Ascending aorta (tissue), 2 donors: ENCODE measurements at regions not wholly inside any gene's neighbourhood (a gene's known extent, or its start where the extent isn't known, plus 50 kb on each side); places are given as distances from the start of the nearest gene placed in this dataset.
A peak's percentile ranks its signal among the peaks of the same experiment; 100 is the strongest.

Source experiments
- DNase-seq, 2 donors: peaks; one replicate each; pipeline ENCODE4 v3.0.0-alpha.2; 2019; ENCODE audit warnings: low spot score in 2 of 2
- H3K27ac ChIP-seq, 2 donors: fragments of 200-600 bp; sonication (generic); one replicate each; pipeline ENCODE4 v1.5.1; 2016 to 2017; ENCODE audit warnings: mild to moderate bottlenecking in 1 of 2
- H3K27me3 ChIP-seq: fragments of 200-600 bp; sonication (generic); one replicate; pipeline ENCODE4 v1.5.1; 2017
- H3K36me3 ChIP-seq, 2 donors: fragments of 200-600 bp; sonication (generic); one replicate each; pipeline ENCODE4 v1.5.1; 2016
- H3K4me1 ChIP-seq, 2 donors: fragments of 200-600 bp; sonication (generic); one replicate each; pipeline ENCODE4 v1.5.1; 2016 to 2017; ENCODE audit warnings: mild to moderate bottlenecking in 1 of 2
- H3K4me3 ChIP-seq, 2 donors: fragments of 200-600 bp; sonication (generic); one replicate each; pipeline ENCODE4 v1.5.1; 2016 to 2017; ENCODE audit warnings: mild to moderate bottlenecking in 1 of 2
- H3K9me3 ChIP-seq, 2 donors: fragments of 200-600 bp; sonication (generic); one replicate each; pipeline ENCODE4 v1.5.1; 2016
- intact Hi-C: fragments of 100-400 bp; cut with DNase I; formaldehyde crosslinking; loops from one replicate; pipeline ENCODE4 v1.15.1; 2023
- TF ChIP-seq, protein P1 (sequence below), 3 experiments: fragments of 200-600 bp in 2 of 3; fragments of 450-650 bp in 1 of 3; sonication (generic) in 2 of 3; IDR thresholded peaks; one replicate each; pipeline ENCODE4 v1.5.1; 2016 to 2019; ENCODE audit warnings: antibody characterized with exemption in 3 of 3, mild to moderate bottlenecking in 1 of 3, moderate library complexity in 1 of 3

DNA sequence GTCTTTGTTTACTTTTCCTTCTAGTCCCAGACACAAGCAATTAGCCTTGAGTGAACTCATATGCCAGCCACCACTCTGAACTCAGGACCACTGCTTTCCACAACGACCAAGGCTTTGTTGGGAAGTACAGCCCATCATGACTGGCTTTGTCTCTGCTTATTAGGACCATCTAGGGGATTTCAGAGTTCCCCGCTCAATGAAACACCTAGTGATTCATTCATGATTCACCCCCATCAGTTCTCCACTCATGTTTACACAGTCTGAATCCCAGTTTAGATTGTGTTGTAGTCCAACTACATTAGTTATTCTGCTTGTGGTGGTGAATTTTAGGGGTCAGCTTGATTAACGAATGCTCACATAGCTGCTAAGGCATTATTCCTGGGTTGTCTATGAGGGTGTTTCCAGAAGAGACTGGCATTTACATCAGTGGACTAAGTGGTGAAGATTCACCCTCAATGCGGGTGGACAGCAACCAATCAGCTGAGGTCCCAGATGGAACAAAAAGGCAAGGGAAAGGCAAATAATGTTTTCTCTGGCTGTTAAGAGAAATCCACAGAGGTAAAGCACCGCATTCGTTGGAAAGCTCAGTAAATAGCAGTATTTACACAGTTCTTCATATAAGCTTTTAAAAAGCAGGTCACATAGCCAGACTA is 122.7 kb downstream of the RGS21 start:
- intact Hi-C loops: no loop called here
- H3K27me3 ChIP-seq: no peaks in the 10 kb centered on the region
- H3K27ac ChIP-seq: no peak overlapping the region
- H3K9me3 ChIP-seq: no peaks in the 10 kb centered on the region
- no peak for DNase-seq
- TF ChIP-seq, protein P1, sequence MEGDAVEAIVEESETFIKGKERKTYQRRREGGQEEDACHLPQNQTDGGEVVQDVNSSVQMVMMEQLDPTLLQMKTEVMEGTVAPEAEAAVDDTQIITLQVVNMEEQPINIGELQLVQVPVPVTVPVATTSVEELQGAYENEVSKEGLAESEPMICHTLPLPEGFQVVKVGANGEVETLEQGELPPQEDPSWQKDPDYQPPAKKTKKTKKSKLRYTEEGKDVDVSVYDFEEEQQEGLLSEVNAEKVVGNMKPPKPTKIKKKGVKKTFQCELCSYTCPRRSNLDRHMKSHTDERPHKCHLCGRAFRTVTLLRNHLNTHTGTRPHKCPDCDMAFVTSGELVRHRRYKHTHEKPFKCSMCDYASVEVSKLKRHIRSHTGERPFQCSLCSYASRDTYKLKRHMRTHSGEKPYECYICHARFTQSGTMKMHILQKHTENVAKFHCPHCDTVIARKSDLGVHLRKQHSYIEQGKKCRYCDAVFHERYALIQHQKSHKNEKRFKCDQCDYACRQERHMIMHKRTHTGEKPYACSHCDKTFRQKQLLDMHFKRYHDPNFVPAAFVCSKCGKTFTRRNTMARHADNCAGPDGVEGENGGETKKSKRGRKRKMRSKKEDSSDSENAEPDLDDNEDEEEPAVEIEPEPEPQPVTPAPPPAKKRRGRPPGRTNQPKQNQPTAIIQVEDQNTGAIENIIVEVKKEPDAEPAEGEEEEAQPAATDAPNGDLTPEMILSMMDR (IDR thresholded peaks at IDR 0.05): no peak
- no peaks in the 10 kb centered on the region for H3K4me1 ChIP-seq
- H3K36me3 ChIP-seq: no peaks in the 10 kb centered on the region
- no peak overlapping the region for H3K4me3 ChIP-seq

DNA sequence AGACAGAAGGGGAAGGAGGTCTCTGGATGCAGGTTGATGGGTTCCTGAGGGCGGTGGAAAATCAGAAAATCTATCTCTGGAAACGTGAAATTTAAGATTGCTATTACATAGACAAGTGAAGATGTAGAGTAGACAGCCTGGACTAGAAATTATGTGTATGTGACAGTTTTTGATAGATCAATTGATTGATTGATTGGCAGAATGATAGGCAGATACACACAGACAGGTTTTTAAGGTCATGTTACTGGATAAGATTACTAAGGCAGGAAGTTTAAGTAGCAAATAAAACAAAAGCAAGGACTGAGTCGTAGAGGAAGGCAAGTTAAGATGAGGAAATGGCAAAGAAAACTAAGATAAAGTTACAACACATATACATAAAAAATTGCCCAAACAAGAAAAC is 124.7 kb downstream of the RGS21 start:
- H3K4me3 ChIP-seq: no peak overlapping the region
- no peak for DNase-seq
- H3K27ac ChIP-seq: no peak overlapping the region
- no peaks in the 10 kb centered on the region for H3K36me3 ChIP-seq
- TF ChIP-seq, protein P1 (IDR thresholded peaks at IDR 0.05): no peak
- H3K4me1 ChIP-seq: no peaks in the 10 kb centered on the region
- no peaks in the 10 kb centered on the region for H3K9me3 ChIP-seq
- intact Hi-C loops: no loop called here
- H3K27me3 ChIP-seq: no peaks in the 10 kb centered on the region

DNA sequence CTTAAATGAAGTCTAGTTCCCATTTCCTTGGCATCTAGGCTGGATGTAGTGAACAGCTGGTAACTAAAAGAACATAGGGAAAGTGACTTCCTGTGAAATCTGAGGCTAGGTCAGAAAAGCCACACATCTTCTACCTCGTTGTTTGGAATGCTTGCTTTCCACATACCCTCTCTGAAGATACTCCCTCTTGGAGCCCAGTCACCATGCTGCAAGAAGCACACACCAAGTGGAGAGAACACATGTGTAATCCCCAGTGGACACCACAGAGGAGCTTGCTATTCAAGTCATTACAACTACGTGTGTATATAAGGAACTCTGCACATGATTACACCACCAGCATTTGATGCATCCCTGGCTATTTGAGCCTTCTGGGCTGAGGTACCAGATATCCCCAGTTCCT is 125.9 kb downstream of the RGS21 start:
- TF ChIP-seq, protein P1 (IDR thresholded peaks at IDR 0.05): no peak
- Histone ChIP-seq H3K27me3 (no peaks in the 10 kb centered on the region), H3K4me3 (no peak overlapping the region), H3K27ac (no peak overlapping the region), H3K9me3 (no peaks in the 10 kb centered on the region), H3K4me1 (no peaks in the 10 kb centered on the region), H3K36me3 (no peaks in the 10 kb centered on the region)
- DNase-seq: no peak
- intact Hi-C loops: no loop called here

DNA sequence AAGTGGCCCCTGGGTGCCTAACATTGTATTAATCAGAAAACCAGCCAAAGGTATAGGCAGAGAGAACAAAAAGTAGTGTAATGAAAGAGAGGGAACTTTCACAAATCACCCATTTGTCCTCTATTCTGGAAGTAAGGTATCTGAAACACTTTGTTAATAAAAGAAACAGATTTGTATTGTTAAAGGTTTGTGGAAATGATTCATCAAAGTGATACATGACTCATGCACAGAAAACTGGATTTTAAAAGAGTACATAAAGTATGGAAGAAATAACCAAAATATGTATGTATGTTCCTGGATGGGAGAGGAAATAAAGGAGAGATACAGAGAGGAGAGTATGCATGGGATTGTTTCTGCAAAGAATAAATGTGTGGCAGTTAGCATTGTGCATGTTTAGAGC is 126.8 kb downstream of the RGS21 start:
- intact Hi-C loops: no loop called here
- TF ChIP-seq, protein P1 (IDR thresholded peaks at IDR 0.05): no peak
- no peaks in the 10 kb centered on the region for H3K4me1 ChIP-seq
- H3K27me3 ChIP-seq: no peaks in the 10 kb centered on the region
- H3K9me3 ChIP-seq: no peaks in the 10 kb centered on the region
- DNase-seq: no peak
- H3K36me3 ChIP-seq: no peaks in the 10 kb centered on the region
- H3K4me3 ChIP-seq: no peak overlapping the region
- H3K27ac ChIP-seq: no peak overlapping the region

DNA sequence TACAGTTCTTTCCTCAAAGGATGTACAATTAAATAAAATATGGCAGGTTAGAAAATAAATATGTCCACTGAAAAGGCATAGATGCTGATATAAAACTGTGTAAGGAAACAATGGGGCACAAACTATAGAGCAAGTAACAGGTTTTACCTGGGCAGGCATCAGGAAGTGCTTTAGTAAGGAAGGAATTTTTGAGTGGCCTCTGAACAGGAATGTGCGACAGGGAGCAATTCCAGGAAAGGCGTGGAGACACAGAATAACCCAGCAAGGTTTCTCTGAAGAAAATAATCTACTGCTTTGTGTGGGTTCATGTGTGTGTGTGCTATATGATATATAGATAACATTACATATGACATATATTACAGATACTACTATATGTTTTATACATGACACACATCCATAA is 128.4 kb downstream of the RGS21 start:
- TF ChIP-seq, protein P1 (IDR thresholded peaks at IDR 0.05): no peak
- Histone ChIP-seq H3K27me3 (no peaks in the 10 kb centered on the region), H3K27ac (no peak overlapping the region), H3K4me3 (peak overlapping the region in 1 of 2 donors; percentile 35), H3K9me3 (no peaks in the 10 kb centered on the region), H3K36me3 (no peaks in the 10 kb centered on the region), H3K4me1 (no peaks in the 10 kb centered on the region)
- intact Hi-C loops: no loop called here
- DNase-seq: no peak
